H9 (cell line): ENCODE measurements at regions not wholly inside any gene's neighbourhood (a gene's known extent, or its start where the extent isn't known, plus 50 kb on each side); places are given as distances from the start of the nearest gene placed in this dataset.

ENCODE experiments used
- DNase-seq: peaks from one replicate; pipeline ENCODE4 v3.0.0-alpha.2; 2017
- H2AFZ ChIP-seq: one replicate; pipeline ENCODE4 v1.6.1; 2013; ENCODE audit warnings: mild to moderate bottlenecking, low read length, control low read depth, moderate library complexity
- H2AK5ac ChIP-seq: 2 replicates; pipeline ENCODE4 v1.6.1; 2013; ENCODE audit warnings: low read length, control low read depth, mixed read lengths; ENCODE audit not compliant: insufficient read length
- H2BK120ac ChIP-seq: one replicate; pipeline ENCODE4 v1.6.1; 2013; ENCODE audit warnings: low read depth, mild to moderate bottlenecking, low read length, control low read depth, inconsistent platforms; ENCODE audit not compliant: poor library complexity, severe bottlenecking
- H2BK12ac ChIP-seq: 2 replicates; pipeline ENCODE4 v1.6.1; 2013; ENCODE audit warnings: low read length, control low read depth, mixed read lengths, low read depth; ENCODE audit not compliant: insufficient read length
- H2BK15ac ChIP-seq: 2 replicates; pipeline ENCODE4 v1.6.1; 2013; ENCODE audit warnings: low read depth, low read length, control low read depth
- H2BK20ac ChIP-seq: one replicate; pipeline ENCODE4 v1.6.1; 2013; ENCODE audit warnings: low read depth, mild to moderate bottlenecking, low read length, control low read depth, inconsistent platforms; ENCODE audit not compliant: poor library complexity, severe bottlenecking
- H2BK5ac ChIP-seq: 2 replicates; pipeline ENCODE4 v1.6.1; 2013; ENCODE audit warnings: low read length, control low read depth, mixed read lengths; ENCODE audit not compliant: insufficient read length
- H3K14ac ChIP-seq: 2 replicates; pipeline ENCODE4 v1.6.1; 2013; ENCODE audit warnings: low read length, control low read depth; ENCODE audit not compliant: insufficient read depth
- H3K18ac ChIP-seq: 2 replicates; pipeline ENCODE4 v1.6.1; 2013; ENCODE audit warnings: low read depth, mild to moderate bottlenecking, mixed read lengths, low read length, control low read depth; ENCODE audit not compliant: insufficient read length
- H3K23ac ChIP-seq: 2 replicates; pipeline ENCODE4 v1.6.1; 2013; ENCODE audit warnings: low read length, control low read depth, mixed read lengths, low read depth; ENCODE audit not compliant: insufficient read length
- H3K23me2 ChIP-seq: 2 replicates; pipeline ENCODE4 v1.6.1; 2013; ENCODE audit warnings: low read depth, mild to moderate bottlenecking, mixed read lengths, low read length, control low read depth; ENCODE audit not compliant: insufficient read length, poor library complexity, severe bottlenecking
- H3K27ac ChIP-seq: 2 replicates; pipeline ENCODE4 v1.5.1; 2013; ENCODE audit warnings: low read length, control low read depth, mixed read lengths, low read depth; ENCODE audit not compliant: insufficient read length
- H3K27me3 ChIP-seq: 2 replicates; pipeline ENCODE4 v1.6.1; 2013; ENCODE audit warnings: low read length, control low read depth, inconsistent platforms; ENCODE audit not compliant: insufficient read depth
- H3K4ac ChIP-seq: 2 replicates; pipeline ENCODE4 v1.6.1; 2013; ENCODE audit warnings: low read depth, mild to moderate bottlenecking, control low read depth, inconsistent platforms, low read length, moderate library complexity
- H3K4me1 ChIP-seq: 2 replicates; pipeline ENCODE4 v1.6.1; 2013; ENCODE audit warnings: low read length, control low read depth, inconsistent platforms; ENCODE audit not compliant: insufficient read depth
- H3K4me2 ChIP-seq: 2 replicates; pipeline ENCODE4 v1.6.1; 2013; ENCODE audit warnings: low read length, control low read depth, mixed read lengths; ENCODE audit not compliant: insufficient read length, insufficient read depth
- H3K56ac ChIP-seq: 2 replicates; pipeline ENCODE4 v1.6.1; 2013; ENCODE audit warnings: low read depth, mild to moderate bottlenecking, mixed read lengths, low read length, control low read depth; ENCODE audit not compliant: insufficient read length
- H3K79me1 ChIP-seq: 2 replicates; pipeline ENCODE4 v1.6.1; 2013; ENCODE audit warnings: low read depth, mild to moderate bottlenecking, moderate library complexity, low read length, control low read depth, inconsistent platforms; ENCODE audit not compliant: insufficient read depth, poor library complexity, severe bottlenecking
- H3K79me2 ChIP-seq: 2 replicates; pipeline ENCODE4 v1.6.1; 2013; ENCODE audit warnings: low read length, control low read depth, inconsistent platforms; ENCODE audit not compliant: insufficient read depth
- H3K9ac ChIP-seq: 2 replicates; pipeline ENCODE4 v1.6.1; 2013; ENCODE audit warnings: low read length, control low read depth, mixed read lengths; ENCODE audit not compliant: insufficient read length; ENCODE audit errors: extremely low read depth
- H3K9me3 ChIP-seq: one replicate; pipeline ENCODE4 v1.6.1; 2013; ENCODE audit warnings: low read depth, low read length, inconsistent platforms; ENCODE audit not compliant: control insufficient read depth
- H3T11ph ChIP-seq: one replicate; pipeline ENCODE4 v1.6.1; 2013; ENCODE audit warnings: mild to moderate bottlenecking, low read length, control low read depth, inconsistent platforms
- H4K20me1 ChIP-seq: one replicate; pipeline ENCODE4 v1.6.1; 2013; ENCODE audit not compliant: control insufficient read depth, insufficient read length, insufficient read depth
- H4K5ac ChIP-seq: 2 replicates; pipeline ENCODE4 v1.6.1; 2013; ENCODE audit warnings: low read depth, mild to moderate bottlenecking, mixed read lengths, low read length, control low read depth; ENCODE audit not compliant: insufficient read length
- H4K8ac ChIP-seq: replicated peaks from 2 replicates; pipeline ENCODE4 v1.6.1; 2013; ENCODE audit warnings: low read length, control low read depth, mixed read lengths, low read depth; ENCODE audit not compliant: insufficient read length
- H4K91ac ChIP-seq: 2 replicates; pipeline ENCODE4 v1.6.1; 2013; ENCODE audit warnings: low read depth, mild to moderate bottlenecking, moderate library complexity, mixed read lengths, low read length, control low read depth; ENCODE audit not compliant: insufficient read length
- H3K27ac Mint-ChIP-seq, 3 experiments: 2 replicates in 2 of 3; 3 replicates in 1 of 3; pipeline ENCODE4 v1.8.0; 2020 to 2021; ENCODE audit warnings: mixed read lengths in 3 of 3, mild to moderate bottlenecking in 1 of 3, moderate library complexity in 1 of 3
- H3K27me3 Mint-ChIP-seq: 2 replicates; pipeline ENCODE4 v1.8.0; 2021; ENCODE audit warnings: low read depth, mild to moderate bottlenecking, moderate library complexity, mixed read lengths
- H3K36me3 Mint-ChIP-seq, 3 experiments: 2 replicates in 2 of 3; 3 replicates in 1 of 3; pipeline ENCODE4 v1.8.0; 2020 to 2021; ENCODE audit warnings: low read depth in 3 of 3, mixed read lengths in 3 of 3; ENCODE audit not compliant: insufficient read depth in 1 of 3
- H3K4me1 Mint-ChIP-seq, 2 experiments: 2 replicates each; pipeline ENCODE4 v1.8.0; 2020; ENCODE audit warnings: mixed read lengths in 2 of 2
- H3K4me3 Mint-ChIP-seq, 2 experiments: 2 replicates in 1 of 2; 3 replicates in 1 of 2; pipeline ENCODE4 v1.8.0; 2020 to 2021; ENCODE audit warnings: mild to moderate bottlenecking in 2 of 2, mixed read lengths in 2 of 2, moderate library complexity in 1 of 2
- H3K9me3 Mint-ChIP-seq, 2 experiments: 2 replicates in 1 of 2; 3 replicates in 1 of 2; pipeline ENCODE4 v1.8.0; 2020; ENCODE audit warnings: mild to moderate bottlenecking in 2 of 2, mixed read lengths in 2 of 2, moderate library complexity in 1 of 2
- CTCF ChIP-seq: fragments of 200-600 bp; sonication (generic); conservative IDR thresholded peaks from 3 replicates; pipeline ENCODE4 v1.8.0; 2021; ENCODE audit warnings: antibody characterized with exemption, mild to moderate bottlenecking
- WGBS: extraction: QIAGEN DNeasy Blood & Tissue Kit; methylation state at CpG from one replicate; pipeline ENCODE4 v1.1.7; 2013; ENCODE audit warnings: missing lambda C conversion rate, low lambda C conversion rate, mixed read lengths; ENCODE audit not compliant: insufficient read length; ENCODE audit errors: extremely low coverage; 5-methylcytosine and 5-hydroxymethylcytosine counted together

GRCh38 chr21:27240839-27241238, 274.0 kb upstream of the ADAMTS5 start:
- no peak overlapping the region for H3K14ac ChIP-seq
- no peaks in the 10 kb centered on the region for H3K79me1 ChIP-seq
- Mint-ChIP-seq H3K4me1 (peaks cover 7 to 8% of the 10 kb centered on the region in 2 experiments), H3K9me3 (no peaks in the 10 kb centered on the region), H3K27me3 (no peaks in the 10 kb centered on the region), H3K4me3 (no peak overlapping the region), H3K27ac (no peak overlapping the region), H3K36me3 (no peaks in the 10 kb centered on the region)
- H2BK20ac ChIP-seq, result no peak overlapping the region
- no peak overlapping the region for H4K91ac ChIP-seq
- H3K4ac ChIP-seq, result no peak overlapping the region
- no peak overlapping the region for H4K8ac ChIP-seq
- H3K23ac ChIP-seq, result no peak overlapping the region
- no CpG with 5 or more reads among the region's 2 CpGs for WGBS
- no peak for TF ChIP-seq CTCF
- H3K23me2 ChIP-seq, result no peaks in the 10 kb centered on the region
- H2BK5ac ChIP-seq, result no peak overlapping the region
- H3K4me2 ChIP-seq, result no peak overlapping the region
- no peak overlapping the region for H2BK15ac ChIP-seq
- no peak overlapping the region for H4K5ac ChIP-seq
- H3K56ac ChIP-seq, result no peak overlapping the region
- H2AFZ ChIP-seq, result no peak overlapping the region
- no peak overlapping the region for H3T11ph ChIP-seq
- no peak overlapping the region for H2BK120ac ChIP-seq
- no peak overlapping the region for H3K27ac ChIP-seq
- H3K4me1 ChIP-seq, result no peaks in the 10 kb centered on the region
- no peak overlapping the region for H2AK5ac ChIP-seq
- H4K20me1 ChIP-seq, result no peaks in the 10 kb centered on the region
- H3K27me3 ChIP-seq, result no peaks in the 10 kb centered on the region
- no peak for DNase-seq
- H3K9me3 ChIP-seq, result no peaks in the 10 kb centered on the region
- no peak overlapping the region for H3K9ac ChIP-seq
- no peak overlapping the region for H2BK12ac ChIP-seq
- H3K18ac ChIP-seq, result no peak overlapping the region
- no peaks in the 10 kb centered on the region; the same call in 1 of the 2 replicates for H3K79me2 ChIP-seq
